Sigmoid colon (tissue), 6 donors: ENCODE measurements at regions not wholly inside any gene's neighbourhood (a gene's known extent, or its start where the extent isn't known, plus 50 kb on each side); places are given as distances from the start of the nearest gene placed in this dataset.

ENCODE experiments used
- DNase-seq: peaks from one replicate; pipeline ENCODE4 v3.0.0-alpha.2; 2019
- H3K27ac ChIP-seq, 4 donors: fragments of 200-600 bp; sonication (generic); one replicate each; pipeline ENCODE4 v1.5.1; 2016 to 2019; ENCODE audit warnings: mild to moderate bottlenecking in 1 of 4
- H3K27me3 ChIP-seq, 3 donors: fragments of 200-600 bp; sonication (generic); one replicate each; pipeline ENCODE4 v1.5.1; 2019; ENCODE audit warnings: mild to moderate bottlenecking in 1 of 3
- H3K36me3 ChIP-seq, 4 donors: fragments of 200-600 bp; sonication (generic); one replicate each; pipeline ENCODE4 v1.5.1; 2016 to 2019
- H3K4me1 ChIP-seq, 4 donors: fragments of 200-600 bp; sonication (generic); one replicate each; pipeline ENCODE4 v1.5.1; 2017 to 2019
- H3K4me3 ChIP-seq, 4 donors: fragments of 200-600 bp; sonication (generic); one replicate each; pipeline ENCODE4 v1.5.1; 2017 to 2019; ENCODE audit warnings: mild to moderate bottlenecking in 2 of 4, moderate library complexity in 1 of 4
- H3K9me3 ChIP-seq, 4 donors: fragments of 200-600 bp in 3 of 4; sonication (generic) in 3 of 4; one replicate each; pipeline versions ENCODE4 v1.5.1 to v1.6.1; 2013 to 2019
- EP300 ChIP-seq, 4 donors: sonication (generic); formaldehyde crosslinking; IDR thresholded peaks; one replicate each; pipeline ENCODE4 v1.6.1; 2017; ENCODE audit warnings: antibody characterized with exemption in 4 of 4
- POLR2A ChIP-seq, 2 donors: fragments of 450-650 bp; IDR thresholded peaks; one replicate each; pipeline ENCODE4 v1.6.1; 2016; ENCODE audit warnings: antibody characterized with exemption in 2 of 2, mild to moderate bottlenecking in 2 of 2, moderate library complexity in 2 of 2
- POLR2AphosphoS5 ChIP-seq, 4 donors: sonication (generic); formaldehyde crosslinking; IDR thresholded peaks; one replicate each; pipeline ENCODE4 v1.6.1; 2017; ENCODE audit warnings: antibody characterized with exemption in 4 of 4
- WGBS, 2 donors: extraction: QIAGEN DNeasy Blood & Tissue Kit; methylation state at CpG; one replicate each; pipeline ENCODE4 v1.1.7; 2013; 5-methylcytosine and 5-hydroxymethylcytosine counted together
- intact Hi-C: fragments of 100-400 bp; cut with DNase I; formaldehyde crosslinking; loops from one replicate; pipeline ENCODE4 v1.15.1; 2023
- TF ChIP-seq, protein P1 (sequence below), 4 experiments: fragments of 450-650 bp in 3 of 4; fragments of 200-600 bp in 1 of 4; IDR thresholded peaks; one replicate each; pipeline ENCODE4 v1.5.1; 2016 to 2019; ENCODE audit warnings: antibody characterized with exemption in 4 of 4, mild to moderate bottlenecking in 3 of 4, moderate library complexity in 2 of 4
- donor health status: healthy with polysubstance abuse.
- donor health status: healthy.

- WGBS, 2 donors = 77 to 78% methylated on average over 4 of the region's 4 CpGs
- DNase-seq = no peak
- H3K9me3 ChIP-seq = no peaks in the 10 kb centered on the region
- TF ChIP-seq POLR2A (IDR thresholded peaks at IDR 0.05) = no peak
- no peak for TF ChIP-seq EP300 (IDR thresholded peaks at IDR 0.05)
- no peak for TF ChIP-seq POLR2AphosphoS5 (IDR thresholded peaks at IDR 0.05)
- TF ChIP-seq, protein P1, sequence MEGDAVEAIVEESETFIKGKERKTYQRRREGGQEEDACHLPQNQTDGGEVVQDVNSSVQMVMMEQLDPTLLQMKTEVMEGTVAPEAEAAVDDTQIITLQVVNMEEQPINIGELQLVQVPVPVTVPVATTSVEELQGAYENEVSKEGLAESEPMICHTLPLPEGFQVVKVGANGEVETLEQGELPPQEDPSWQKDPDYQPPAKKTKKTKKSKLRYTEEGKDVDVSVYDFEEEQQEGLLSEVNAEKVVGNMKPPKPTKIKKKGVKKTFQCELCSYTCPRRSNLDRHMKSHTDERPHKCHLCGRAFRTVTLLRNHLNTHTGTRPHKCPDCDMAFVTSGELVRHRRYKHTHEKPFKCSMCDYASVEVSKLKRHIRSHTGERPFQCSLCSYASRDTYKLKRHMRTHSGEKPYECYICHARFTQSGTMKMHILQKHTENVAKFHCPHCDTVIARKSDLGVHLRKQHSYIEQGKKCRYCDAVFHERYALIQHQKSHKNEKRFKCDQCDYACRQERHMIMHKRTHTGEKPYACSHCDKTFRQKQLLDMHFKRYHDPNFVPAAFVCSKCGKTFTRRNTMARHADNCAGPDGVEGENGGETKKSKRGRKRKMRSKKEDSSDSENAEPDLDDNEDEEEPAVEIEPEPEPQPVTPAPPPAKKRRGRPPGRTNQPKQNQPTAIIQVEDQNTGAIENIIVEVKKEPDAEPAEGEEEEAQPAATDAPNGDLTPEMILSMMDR (IDR thresholded peaks at IDR 0.05) = no peak
- no peaks in the 10 kb centered on the region for H3K4me1 ChIP-seq
- intact Hi-C loops = no loop called here
- H3K27me3 ChIP-seq = no peaks in the 10 kb centered on the region
- H3K36me3 ChIP-seq = no peaks in the 10 kb centered on the region
- no peak overlapping the region for H3K4me3 ChIP-seq
- H3K27ac ChIP-seq = no peak overlapping the region
Observed at GRCh38 chr4:29199485-29199884, 1520.7 kb upstream of the PCDH7 start.

- DNase-seq = no peak
- H3K36me3 ChIP-seq = no peaks in the 10 kb centered on the region
- intact Hi-C loops = no loop called here
- no peaks in the 10 kb centered on the region for H3K27me3 ChIP-seq
- TF ChIP-seq POLR2A (IDR thresholded peaks at IDR 0.05) (no peak), EP300 (IDR thresholded peaks at IDR 0.05) (no peak), POLR2AphosphoS5 (IDR thresholded peaks at IDR 0.05) (no peak)
- TF ChIP-seq, protein P1 (IDR thresholded peaks at IDR 0.05) = no peak
- H3K4me1 ChIP-seq = no peaks in the 10 kb centered on the region
- H3K27ac ChIP-seq = no peak overlapping the region
- no peaks in the 10 kb centered on the region for H3K9me3 ChIP-seq
- H3K4me3 ChIP-seq = no peak overlapping the region
- WGBS, 2 donors = 66 to 71% methylated on average over 1 of the region's 1 CpG
Observed at GRCh38 chr4:29213020-29213419, 1507.1 kb upstream of the PCDH7 start.

- Histone ChIP-seq H3K9me3 (no peaks in the 10 kb centered on the region), H3K36me3 (no peaks in the 10 kb centered on the region), H3K4me3 (no peak overlapping the region), H3K27ac (no peak overlapping the region), H3K27me3 (no peaks in the 10 kb centered on the region), H3K4me1 (no peaks in the 10 kb centered on the region)
- DNase-seq = no peak
- TF ChIP-seq, protein P1 (IDR thresholded peaks at IDR 0.05) = no peak
- WGBS, 2 donors = 46 to 60% methylated on average over 1 of the region's 1 CpG
- intact Hi-C loops = no loop called here
Observed at GRCh38 chr4:29220761-29221160, 1499.4 kb upstream of the PCDH7 start.

- Histone ChIP-seq H3K9me3 (no peaks in the 10 kb centered on the region), H3K4me1 (no peaks in the 10 kb centered on the region), H3K27me3 (no peaks in the 10 kb centered on the region), H3K4me3 (no peak overlapping the region), H3K27ac (no peak overlapping the region), H3K36me3 (no peaks in the 10 kb centered on the region)
- intact Hi-C loops = no loop called here
- 21 to 61% methylated on average over 2 of the region's 2 CpGs for WGBS, 2 donors
- TF ChIP-seq POLR2A (IDR thresholded peaks at IDR 0.05) (no peak), POLR2AphosphoS5 (IDR thresholded peaks at IDR 0.05) (no peak), EP300 (IDR thresholded peaks at IDR 0.05) (no peak)
- TF ChIP-seq, protein P1 (IDR thresholded peaks at IDR 0.05) = no peak
- DNase-seq = no peak
Observed at GRCh38 chr4:29224911-29225310, 1495.3 kb upstream of the PCDH7 start.

DNA sequence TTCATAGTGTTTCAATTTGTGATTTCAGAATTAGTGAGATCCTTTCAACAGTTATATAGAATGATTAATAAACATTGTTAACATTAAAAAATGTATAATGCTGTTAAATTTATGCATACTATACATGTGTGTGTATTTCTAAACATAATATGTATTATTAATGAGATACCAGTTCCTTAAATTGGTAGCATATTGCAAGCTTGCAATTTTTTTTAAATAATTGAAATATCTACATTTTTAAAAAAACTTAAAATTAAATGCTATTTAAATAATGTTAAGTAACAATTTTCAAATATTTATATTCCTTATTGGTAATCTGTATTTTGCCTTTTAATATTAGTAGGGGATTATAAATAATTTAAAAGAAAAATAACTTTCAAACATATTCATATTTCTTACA lies 1479.5 kb upstream of the PCDH7 start:
- no peaks in the 10 kb centered on the region for H3K9me3 ChIP-seq

More for the DNA sequence above, 1479.5 kb upstream of the PCDH7 start:
- Histone ChIP-seq H3K4me1 (no peaks in the 10 kb centered on the region), H3K36me3 (no peaks in the 10 kb centered on the region), H3K27me3 (no peaks in the 10 kb centered on the region), H3K27ac (no peak overlapping the region), H3K4me3 (no peak overlapping the region)
- DNase-seq = no peak
- intact Hi-C loops = no loop called here
- no peak for TF ChIP-seq EP300 (IDR thresholded peaks at IDR 0.05)
- TF ChIP-seq POLR2A (IDR thresholded peaks at IDR 0.05) = no peak
- no peak for TF ChIP-seq POLR2AphosphoS5 (IDR thresholded peaks at IDR 0.05)
- TF ChIP-seq, protein P1 (IDR thresholded peaks at IDR 0.05) = no peak
